GM21367 (cell line): ENCODE measurements at regions not wholly inside any gene's neighbourhood (a gene's known extent, or its start where the extent isn't known, plus 50 kb on each side); places are given as distances from the start of the nearest gene placed in this dataset.
"Not testable (repeated sequence)": the region's sequence is repeated elsewhere in the genome, so short reads cannot be mapped to it uniquely, and the experiment has no call there.

Experiments used
- ATAC-seq: cut with Tn5 transposase; IDR thresholded peaks from one replicate; pipeline ENCODE4 v1.9.1; 2021; ENCODE audit not compliant: unreplicated experiment

GRCh38 chr7:152949253-152949652, 189.7 kb downstream of the ACTR3B start:
- no peak for ATAC-seq

- no peak for ATAC-seq
Observed at GRCh38 chr7:152949790-152950189, 190.2 kb downstream of the ACTR3B start.

- no peak for ATAC-seq
Observed at GRCh38 chr7:152956006-152956405, 196.5 kb downstream of the ACTR3B start.

GRCh38 chr7:152959610-152960009, 200.1 kb downstream of the ACTR3B start:
- no peak for ATAC-seq

- not testable (repeated sequence) for ATAC-seq
Observed at GRCh38 chr7:152961796-152962195, 202.2 kb downstream of the ACTR3B start.

GRCh38 chr7:152966189-152966588, 206.6 kb downstream of the ACTR3B start:
- no peak for ATAC-seq

GRCh38 chr7:152967958-152968357, 208.4 kb downstream of the ACTR3B start:
- no peak for ATAC-seq

DNA sequence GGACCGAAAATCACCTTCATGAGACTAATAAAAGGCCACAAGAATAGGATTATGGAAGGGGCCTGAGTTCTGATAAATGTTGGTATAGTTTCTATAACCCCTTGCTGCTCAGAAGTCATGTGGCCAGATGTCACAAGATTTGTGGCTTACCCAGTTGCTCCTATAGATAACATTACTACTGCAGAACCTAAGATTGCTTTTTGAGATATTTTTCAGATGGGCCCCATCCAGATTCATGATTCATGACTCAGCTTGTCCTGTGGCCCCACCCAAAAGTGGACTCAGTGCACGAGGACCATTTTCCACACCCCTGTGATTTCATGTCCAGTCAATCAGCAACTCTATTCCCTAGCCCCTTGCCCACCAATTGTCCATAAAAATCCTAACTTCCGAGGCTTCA, 209.0 kb downstream of the ACTR3B start:
- ATAC-seq, result no peak

GRCh38 chr7:152969335-152969734, 209.8 kb downstream of the ACTR3B start:
- ATAC-seq, result no peak

GRCh38 chr7:152969839-152970238, 210.3 kb downstream of the ACTR3B start:
- ATAC-seq, result no peak

- no peak for ATAC-seq
Observed at GRCh38 chr7:152970481-152970880, 210.9 kb downstream of the ACTR3B start.

DNA sequence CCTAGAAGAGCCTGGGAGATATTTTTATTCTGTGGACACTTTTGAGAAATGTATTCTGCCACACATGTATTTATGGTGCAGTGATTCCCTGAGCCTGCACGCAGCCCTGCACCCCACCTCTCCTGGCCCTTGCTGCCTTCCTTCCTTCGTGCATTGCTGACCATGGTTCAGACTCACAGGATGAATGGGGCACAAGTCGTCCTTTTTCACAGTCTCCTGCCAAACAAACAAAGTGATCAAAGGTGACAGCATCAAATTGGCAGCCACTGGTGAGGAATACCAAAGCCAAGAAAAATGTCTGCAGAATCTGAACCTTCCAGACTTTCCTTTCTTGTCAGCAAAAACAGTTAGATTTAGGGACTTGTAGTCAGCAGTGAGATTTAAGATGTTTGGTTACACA, 215.0 kb downstream of the ACTR3B start:
- no peak for ATAC-seq

DNA sequence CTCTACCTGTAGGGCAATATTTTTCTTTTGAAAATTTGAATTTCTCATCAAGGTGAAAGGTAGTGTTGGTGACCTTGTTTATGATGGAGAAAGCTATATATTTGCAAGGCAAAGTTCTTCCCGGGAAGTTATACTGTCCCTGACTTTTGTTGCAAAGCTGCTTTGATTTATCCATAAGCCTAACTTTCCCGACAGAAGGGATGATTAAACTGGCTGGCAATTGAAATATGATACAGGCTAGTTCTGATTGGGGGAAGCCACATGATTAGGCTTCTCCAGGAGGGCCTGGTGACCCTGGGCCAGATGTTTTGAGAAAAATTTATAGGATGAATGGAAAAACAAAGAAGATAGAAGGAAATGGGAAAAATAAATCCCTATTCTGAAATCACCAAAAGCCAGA, 215.5 kb downstream of the ACTR3B start:
- ATAC-seq, result no peak

GRCh38 chr7:152979376-152979775, 219.8 kb downstream of the ACTR3B start:
- no peak for ATAC-seq

- ATAC-seq, result no peak
Observed at GRCh38 chr7:152984421-152984820, 224.9 kb downstream of the ACTR3B start.

- no peak for ATAC-seq
Observed at GRCh38 chr7:152986376-152986775, 226.8 kb downstream of the ACTR3B start.

- ATAC-seq, result no peak
Observed at GRCh38 chr7:152987656-152988055, 228.1 kb downstream of the ACTR3B start.

GRCh38 chr7:152989889-152990380, 230.4 kb downstream of the ACTR3B start:
- ATAC-seq, result no peak

DNA sequence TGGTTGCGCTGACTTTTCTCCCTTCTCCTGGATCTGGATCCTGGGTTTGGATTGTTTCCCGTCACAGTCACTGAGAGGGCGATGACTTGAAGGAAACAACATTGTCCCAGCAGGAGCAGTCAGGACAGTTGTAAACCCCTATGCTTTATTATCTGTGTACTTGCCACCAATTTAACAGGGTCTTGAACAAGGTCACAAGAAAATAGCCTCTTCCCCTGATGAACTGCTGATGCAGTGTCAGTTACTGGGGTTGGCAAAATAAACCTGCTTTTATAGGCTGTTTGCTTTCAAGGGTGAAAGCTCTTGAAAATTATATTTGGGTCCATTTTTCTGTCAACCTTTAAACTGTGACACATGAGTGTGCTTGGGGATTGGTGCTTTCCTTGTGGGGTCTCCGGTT, 238.9 kb downstream of the ACTR3B start:
- ATAC-seq, result no peak

- no peak for ATAC-seq
Observed at GRCh38 chr7:153002115-153002514, 242.6 kb downstream of the ACTR3B start.

DNA sequence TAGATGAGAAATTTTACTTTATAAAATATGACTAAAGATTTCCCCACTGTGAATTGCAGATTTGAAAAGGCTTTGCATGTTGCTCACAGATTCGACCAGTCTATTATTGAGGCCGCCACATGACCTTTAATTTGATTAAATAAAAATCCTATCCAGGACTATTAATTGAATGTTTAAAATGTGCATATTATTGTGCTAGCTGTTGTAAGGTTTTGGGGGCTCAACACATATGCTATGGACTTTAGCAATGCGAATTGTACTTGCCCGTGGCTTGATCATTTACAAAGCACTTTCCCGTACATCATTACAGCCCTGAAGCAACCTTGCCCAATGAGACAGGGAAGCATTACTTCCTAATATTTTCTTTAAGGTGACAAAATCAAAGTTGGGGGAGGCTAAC, 243.0 kb downstream of the ACTR3B start:
- no peak for ATAC-seq

DNA sequence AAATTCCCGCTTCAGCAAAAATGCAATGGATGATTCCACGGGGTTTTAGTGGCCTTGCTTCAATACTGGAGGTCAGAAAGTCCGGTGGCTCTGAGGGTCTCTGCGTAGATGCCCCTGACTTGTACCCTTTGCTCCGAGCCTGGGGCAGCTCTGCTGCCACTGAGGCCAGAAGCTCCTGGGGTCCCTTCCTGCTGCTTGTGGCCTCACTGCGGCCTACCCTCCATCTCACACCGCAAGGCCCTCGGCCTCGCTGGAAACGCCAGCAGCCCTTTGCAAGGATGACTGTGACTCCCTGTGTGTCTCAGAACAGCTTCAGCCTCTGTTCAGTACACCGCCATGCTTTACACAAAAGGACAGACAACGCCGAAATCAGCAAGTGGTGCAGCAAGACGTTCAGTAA, 244.8 kb downstream of the ACTR3B start:
- no peak for ATAC-seq

- no peak for ATAC-seq
Observed at GRCh38 chr7:153005750-153006435, 246.3 kb downstream of the ACTR3B start.
